ENCODE measurements at regions not wholly inside any gene's neighbourhood (a gene's known extent, or its start where the extent isn't known, plus 50 kb on each side); places are given as distances from the start of the nearest gene placed in this dataset.

GRCh38 chr16:72474501-72475123, 302.7 kb upstream of the PMFBP1 start:
- no peak for TF ChIP-seq CTCF (IDR thresholded peaks at IDR 0.05 in 4 of 5, conservative IDR thresholded peaks at IDR 0.05 in 1 of 5)
- TF ChIP-seq POLR2A (IDR thresholded peaks at IDR 0.05): no peak
